A549 (cell line): ENCODE measurements at regions not wholly inside any gene's neighbourhood (a gene's known extent, or its start where the extent isn't known, plus 50 kb on each side); places are given as distances from the start of the nearest gene placed in this dataset.

Experiments used
- EP300 ChIP-seq, 2 experiments: fragments of >200 bp; sonication (Bioruptor Twin); formaldehyde crosslinking; IDR thresholded peaks; 2 replicates in 1 of 2; 3 replicates in 1 of 2; pipeline ENCODE4 v1.6.1; 2016 to 2017
- NPAS2 ChIP-seq: fragments of 250-450 bp; sonication (Bioruptor Pico); IDR thresholded peaks from 2 replicates; pipeline ENCODE4 v1.8.0; 2022; ENCODE audit warnings: mild to moderate bottlenecking, moderate library complexity, borderline replicate concordance
- POLR2A ChIP-seq: IDR thresholded peaks from 2 replicates; pipeline ENCODE4 v1.6.1; 2012; ENCODE audit warnings: mild to moderate bottlenecking, low read length
- ZFP36 ChIP-seq: fragments of 450-650 bp; IDR thresholded peaks from 2 replicates; pipeline ENCODE4 v1.6.1; 2014; ENCODE audit warnings: borderline replicate concordance; ENCODE audit not compliant: partially characterized antibody
- TF ChIP-seq, protein P1 (sequence below): fragments of >200 bp; sonication (Bioruptor Twin); formaldehyde crosslinking; IDR thresholded peaks from 3 replicates; pipeline ENCODE4 v1.5.1; 2016

DNA sequence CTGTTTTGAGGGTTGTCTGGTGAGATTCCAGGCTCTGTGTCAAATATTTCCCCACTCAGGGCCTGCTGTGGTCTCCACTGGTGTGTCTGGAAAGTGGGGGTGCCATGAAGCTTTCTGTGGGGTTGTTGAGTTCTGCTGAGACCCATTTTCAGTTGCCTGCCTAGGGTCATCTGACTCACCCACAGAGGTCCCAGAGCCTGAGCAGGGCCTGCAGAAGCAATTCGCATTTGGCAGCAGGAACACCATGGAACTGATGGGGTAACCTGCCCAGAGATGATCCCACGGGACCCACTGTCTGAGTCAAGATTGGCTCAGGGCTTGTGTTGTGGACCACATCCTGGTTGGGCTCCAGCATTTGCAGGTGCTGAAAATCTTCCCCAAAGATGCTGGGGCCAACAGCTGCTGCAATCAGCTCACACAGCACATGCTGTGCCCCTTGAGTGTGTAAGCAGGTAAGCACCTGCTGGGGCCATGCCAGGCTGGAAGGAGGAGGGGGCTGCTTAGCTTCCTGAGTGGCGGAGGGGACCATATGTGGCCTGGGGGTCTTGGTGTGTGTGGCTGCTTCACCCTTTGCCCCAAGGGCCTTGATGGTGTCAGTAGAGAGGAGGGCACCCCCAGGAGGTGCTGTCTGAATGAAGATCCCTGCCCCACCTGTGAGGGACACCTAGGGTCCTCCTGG, 1726.1 kb downstream of the TP53TG3F start:
- TF ChIP-seq ZFP36 (no peak), POLR2A (no peak), NPAS2 (CRISPR knock-in tag) (no peak), EP300 (IDR thresholded peaks at IDR 0.05) (no peak)
- TF ChIP-seq, protein P1, sequence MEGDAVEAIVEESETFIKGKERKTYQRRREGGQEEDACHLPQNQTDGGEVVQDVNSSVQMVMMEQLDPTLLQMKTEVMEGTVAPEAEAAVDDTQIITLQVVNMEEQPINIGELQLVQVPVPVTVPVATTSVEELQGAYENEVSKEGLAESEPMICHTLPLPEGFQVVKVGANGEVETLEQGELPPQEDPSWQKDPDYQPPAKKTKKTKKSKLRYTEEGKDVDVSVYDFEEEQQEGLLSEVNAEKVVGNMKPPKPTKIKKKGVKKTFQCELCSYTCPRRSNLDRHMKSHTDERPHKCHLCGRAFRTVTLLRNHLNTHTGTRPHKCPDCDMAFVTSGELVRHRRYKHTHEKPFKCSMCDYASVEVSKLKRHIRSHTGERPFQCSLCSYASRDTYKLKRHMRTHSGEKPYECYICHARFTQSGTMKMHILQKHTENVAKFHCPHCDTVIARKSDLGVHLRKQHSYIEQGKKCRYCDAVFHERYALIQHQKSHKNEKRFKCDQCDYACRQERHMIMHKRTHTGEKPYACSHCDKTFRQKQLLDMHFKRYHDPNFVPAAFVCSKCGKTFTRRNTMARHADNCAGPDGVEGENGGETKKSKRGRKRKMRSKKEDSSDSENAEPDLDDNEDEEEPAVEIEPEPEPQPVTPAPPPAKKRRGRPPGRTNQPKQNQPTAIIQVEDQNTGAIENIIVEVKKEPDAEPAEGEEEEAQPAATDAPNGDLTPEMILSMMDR = no peak
